Body of pancreas (tissue), 4 donors: ENCODE measurements at regions not wholly inside any gene's neighbourhood (a gene's known extent, or its start where the extent isn't known, plus 50 kb on each side); places are given as distances from the start of the nearest gene placed in this dataset.
"Not testable (repeated sequence)": the region's sequence is repeated elsewhere in the genome, so short reads cannot be mapped to it uniquely, and the experiment has no call there.

Source experiments
- ATAC-seq: fragments of 150-250 bp; one replicate; pipeline ENCODE4 v1.9.1; 2016
- DNase-seq, 4 donors: peaks; one replicate each; pipeline ENCODE4 v3.0.0-alpha.2; 2019
- H3K27ac ChIP-seq, 4 donors: fragments of 200-600 bp; sonication (generic); 1 replicate in 3 of 4; 2 replicates in 1 of 4; pipeline versions ENCODE4 v1.5.1 to v1.6.1; 2016 to 2019; ENCODE audit warnings: mild to moderate bottlenecking in 1 of 4, mixed read lengths in 1 of 4, moderate library complexity in 1 of 4
- H3K27me3 ChIP-seq, 2 donors: fragments of 200-600 bp; sonication (generic); one replicate each; pipeline ENCODE4 v1.6.0; 2016; ENCODE audit warnings: mild to moderate bottlenecking in 1 of 2
- H3K36me3 ChIP-seq, 2 donors: fragments of 200-600 bp; sonication (generic); replicated peaks in 1 of 2; 2 replicates each; pipeline ENCODE4 v1.5.1; 2016; ENCODE audit warnings: low read depth in 2 of 2; ENCODE audit not compliant: insufficient read depth in 1 of 2
- H3K4me1 ChIP-seq: fragments of 200-600 bp; sonication (generic); one replicate; pipeline ENCODE4 v1.6.0; 2016
- H3K4me3 ChIP-seq, 2 donors: fragments of 200-600 bp; sonication (generic); 1 replicate in 1 of 2; 2 replicates in 1 of 2; pipeline ENCODE4 v1.5.1; 2016 to 2019
- H3K9me3 ChIP-seq, 3 donors: fragments of 200-600 bp; sonication (generic); 1 replicate in 2 of 3; 2 replicates in 1 of 3; pipeline ENCODE4 v1.5.1; 2016
- POLR2A ChIP-seq, 3 donors: fragments of 450-650 bp; IDR thresholded peaks; one replicate each; pipeline ENCODE4 v1.6.1; 2016; ENCODE audit warnings: antibody characterized with exemption in 3 of 3, mild to moderate bottlenecking in 2 of 3
- WGBS, 2 donors: methylation state at CpG; one replicate each; pipeline ENCODE4 v1.1.5; 2017; 5-methylcytosine and 5-hydroxymethylcytosine counted together
- intact Hi-C: fragments of 100-400 bp; cut with DNase I; formaldehyde crosslinking; loops from one replicate; pipeline ENCODE4 v1.15.1; 2023
- TF ChIP-seq, protein P1 (sequence below), 7 experiments: fragments of 450-650 bp in 4 of 7; fragments of 200-600 bp in 3 of 7; sonication (generic) in 3 of 7; IDR thresholded peaks; one replicate each; pipeline ENCODE4 v1.5.1; 2016 to 2019; ENCODE audit warnings: antibody characterized with exemption in 7 of 7

GRCh38 chr9:75683591-75683990 is 206.9 kb upstream of the PCSK5 start:
- ATAC-seq, result no peak
- no peak for TF ChIP-seq POLR2A (IDR thresholded peaks at IDR 0.05)
- TF ChIP-seq, protein P1, sequence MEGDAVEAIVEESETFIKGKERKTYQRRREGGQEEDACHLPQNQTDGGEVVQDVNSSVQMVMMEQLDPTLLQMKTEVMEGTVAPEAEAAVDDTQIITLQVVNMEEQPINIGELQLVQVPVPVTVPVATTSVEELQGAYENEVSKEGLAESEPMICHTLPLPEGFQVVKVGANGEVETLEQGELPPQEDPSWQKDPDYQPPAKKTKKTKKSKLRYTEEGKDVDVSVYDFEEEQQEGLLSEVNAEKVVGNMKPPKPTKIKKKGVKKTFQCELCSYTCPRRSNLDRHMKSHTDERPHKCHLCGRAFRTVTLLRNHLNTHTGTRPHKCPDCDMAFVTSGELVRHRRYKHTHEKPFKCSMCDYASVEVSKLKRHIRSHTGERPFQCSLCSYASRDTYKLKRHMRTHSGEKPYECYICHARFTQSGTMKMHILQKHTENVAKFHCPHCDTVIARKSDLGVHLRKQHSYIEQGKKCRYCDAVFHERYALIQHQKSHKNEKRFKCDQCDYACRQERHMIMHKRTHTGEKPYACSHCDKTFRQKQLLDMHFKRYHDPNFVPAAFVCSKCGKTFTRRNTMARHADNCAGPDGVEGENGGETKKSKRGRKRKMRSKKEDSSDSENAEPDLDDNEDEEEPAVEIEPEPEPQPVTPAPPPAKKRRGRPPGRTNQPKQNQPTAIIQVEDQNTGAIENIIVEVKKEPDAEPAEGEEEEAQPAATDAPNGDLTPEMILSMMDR (IDR thresholded peaks at IDR 0.05), result no peak
- Histone ChIP-seq H3K9me3 (no peaks in the 10 kb centered on the region), H3K4me3 (no peak overlapping the region), H3K36me3 (no peaks in the 10 kb centered on the region), H3K27me3 (no peaks in the 10 kb centered on the region), H3K4me1 (no peaks in the 10 kb centered on the region), H3K27ac (no peak overlapping the region)
- intact Hi-C loops, result no loop called here
- DNase-seq, result no peak
- WGBS, 2 donors, result 96 to 97% methylated on average over 1 of the region's 1 CpG

- intact Hi-C loops, result no loop called here
- no peaks in the 10 kb centered on the region for H3K4me1 ChIP-seq
- no peaks in the 10 kb centered on the region for H3K9me3 ChIP-seq
- DNase-seq (no peak), ATAC-seq (no peak)
- 60 to 64% methylated on average over 4 of the region's 4 CpGs for WGBS, 2 donors
- no peak overlapping the region for H3K27ac ChIP-seq
- H3K4me3 ChIP-seq, result no peak overlapping the region
- no peaks in the 10 kb centered on the region for H3K36me3 ChIP-seq
- TF ChIP-seq POLR2A (IDR thresholded peaks at IDR 0.05), result no peak
- TF ChIP-seq, protein P1 (IDR thresholded peaks at IDR 0.05), result no peak
- H3K27me3 ChIP-seq, result no peaks in the 10 kb centered on the region
Measured at GRCh38 chr9:75685062-75685461, 205.4 kb upstream of the PCSK5 start.

DNA sequence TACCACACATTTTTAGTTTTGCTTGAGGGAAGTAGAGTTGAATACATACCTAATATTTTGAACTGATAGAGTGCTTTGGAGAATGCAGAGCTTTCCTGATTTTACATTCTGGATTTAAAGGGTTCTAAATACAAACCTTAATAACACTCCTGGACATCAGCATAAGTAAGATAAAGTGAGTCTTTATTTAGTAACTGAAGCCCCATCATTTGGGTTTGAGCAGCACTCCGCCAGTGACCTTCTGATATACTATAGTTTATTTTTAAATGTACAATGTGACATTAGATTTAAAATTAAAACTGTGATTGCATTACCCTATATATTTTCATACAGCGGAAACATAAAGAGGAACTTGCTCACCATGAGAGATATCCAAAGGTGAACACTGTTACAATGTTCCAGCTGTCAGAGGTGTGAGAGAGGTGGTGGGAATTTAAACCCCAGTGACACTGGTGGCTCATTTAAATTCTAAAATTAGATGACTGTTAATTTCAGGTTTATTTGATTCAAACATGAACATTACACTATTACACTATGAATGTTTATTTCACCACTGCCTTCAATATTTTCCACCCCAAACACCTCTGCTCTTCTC is 203.0 kb upstream of the PCSK5 start:
- no peaks in the 10 kb centered on the region for H3K36me3 ChIP-seq
- no peak overlapping the region for H3K27ac ChIP-seq
- no peak for ATAC-seq
- no peaks in the 10 kb centered on the region for H3K4me1 ChIP-seq
- intact Hi-C loops, result no loop called here
- 38 to 45% methylated on average over 2 of the region's 2 CpGs for WGBS, 2 donors
- no peak for DNase-seq
- H3K27me3 ChIP-seq, result no peaks in the 10 kb centered on the region
- TF ChIP-seq, protein P1 (IDR thresholded peaks at IDR 0.05), result no peak
- no peak for TF ChIP-seq POLR2A (IDR thresholded peaks at IDR 0.05)
- no peaks in the 10 kb centered on the region for H3K9me3 ChIP-seq
- no peak overlapping the region for H3K4me3 ChIP-seq

- H3K9me3 ChIP-seq, H3K4me3 ChIP-seq, intact Hi-C loops, H3K36me3 ChIP-seq, H3K4me1 ChIP-seq, DNase-seq, H3K27ac ChIP-seq, ATAC-seq, H3K27me3 ChIP-seq: not testable (repeated sequence)
Measured at GRCh38 chr9:75690551-75690950, 199.9 kb upstream of the PCSK5 start.

DNA sequence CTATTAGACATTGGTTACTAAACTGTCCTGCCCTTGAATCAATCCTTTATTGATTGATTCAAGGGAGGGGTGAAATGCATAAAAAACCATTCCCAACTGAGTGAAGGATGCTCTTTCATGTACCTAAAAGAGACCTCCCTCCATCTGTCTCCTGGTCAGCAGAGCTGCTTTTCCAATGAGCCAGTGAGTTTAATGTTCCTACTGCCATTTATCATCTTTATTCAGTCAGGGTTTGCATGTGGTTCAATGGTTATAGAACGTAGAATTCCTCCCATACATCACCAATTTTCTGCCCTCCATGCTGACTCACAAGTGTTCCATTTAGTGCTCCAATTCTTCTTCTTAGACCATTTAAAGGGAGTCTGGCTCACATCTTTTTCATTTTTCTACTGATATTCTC is 199.1 kb upstream of the PCSK5 start:
- Histone ChIP-seq H3K36me3 (no peaks in the 10 kb centered on the region), H3K4me1 (no peaks in the 10 kb centered on the region), H3K9me3 (no peaks in the 10 kb centered on the region), H3K27me3 (no peaks in the 10 kb centered on the region), H3K4me3 (no peak overlapping the region), H3K27ac (no peak overlapping the region)
- TF ChIP-seq POLR2A (IDR thresholded peaks at IDR 0.05), result no peak
- TF ChIP-seq, protein P1 (IDR thresholded peaks at IDR 0.05), result no peak
- WGBS, 2 donors, result 44 to 54% methylated on average over 1 of the region's 1 CpG
- ATAC-seq, result no peak
- no peak for DNase-seq
- intact Hi-C loops, result no loop called here
